Kidney epithelial cell (primary cell): ENCODE measurements at regions not wholly inside any gene's neighbourhood (a gene's known extent, or its start where the extent isn't known, plus 50 kb on each side); places are given as distances from the start of the nearest gene placed in this dataset.

Experiments
- DNase-seq: peaks from one replicate; pipeline ENCODE4 v3.0.0-alpha.2; 2010; ENCODE audit warnings: low read depth
- H3K27me3 ChIP-seq: 2 replicates; pipeline ENCODE4 v1.6.0; 2011; ENCODE audit warnings: low read length; ENCODE audit not compliant: control insufficient read depth, insufficient read depth
- H3K36me3 ChIP-seq: 2 replicates; pipeline ENCODE4 v1.5.1; 2011; ENCODE audit warnings: low read length; ENCODE audit not compliant: control insufficient read depth, insufficient read depth
- H3K4me3 ChIP-seq: 2 replicates; pipeline ENCODE4 v1.5.1; 2011; ENCODE audit warnings: low read depth, mild to moderate bottlenecking, control low read depth, low read length
- TF ChIP-seq, protein P1 (sequence below): IDR thresholded peaks from 2 replicates; pipeline ENCODE4 v1.5.1; 2011; ENCODE audit warnings: mild to moderate bottlenecking, moderate library complexity, low read length, control low read depth, inconsistent platforms; ENCODE audit not compliant: insufficient read depth, poor library complexity, severe bottlenecking

DNA sequence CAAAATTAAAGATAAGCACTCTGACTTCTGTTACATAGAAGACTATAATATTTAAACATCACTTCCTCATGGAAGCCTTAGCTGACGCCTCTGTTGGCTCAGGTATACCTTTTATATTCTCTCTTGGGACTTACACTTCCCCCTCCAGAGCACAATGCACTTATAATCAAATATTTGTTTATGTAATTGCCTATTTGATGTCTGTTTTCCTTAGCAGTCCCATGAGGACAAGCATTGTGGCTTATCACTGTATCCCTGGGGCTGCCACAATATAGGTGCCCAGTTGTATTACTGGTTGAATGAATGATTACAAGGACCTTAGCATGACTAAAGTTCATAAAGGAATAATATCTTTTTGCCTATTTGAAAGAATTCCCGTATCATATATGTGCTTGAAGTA lies 186.7 kb upstream of the VGLL2 start:
- Histone ChIP-seq H3K4me3 (no peak overlapping the region), H3K36me3 (no peaks in the 10 kb centered on the region), H3K27me3 (no peaks in the 10 kb centered on the region)
- no peak for DNase-seq
- TF ChIP-seq, protein P1, sequence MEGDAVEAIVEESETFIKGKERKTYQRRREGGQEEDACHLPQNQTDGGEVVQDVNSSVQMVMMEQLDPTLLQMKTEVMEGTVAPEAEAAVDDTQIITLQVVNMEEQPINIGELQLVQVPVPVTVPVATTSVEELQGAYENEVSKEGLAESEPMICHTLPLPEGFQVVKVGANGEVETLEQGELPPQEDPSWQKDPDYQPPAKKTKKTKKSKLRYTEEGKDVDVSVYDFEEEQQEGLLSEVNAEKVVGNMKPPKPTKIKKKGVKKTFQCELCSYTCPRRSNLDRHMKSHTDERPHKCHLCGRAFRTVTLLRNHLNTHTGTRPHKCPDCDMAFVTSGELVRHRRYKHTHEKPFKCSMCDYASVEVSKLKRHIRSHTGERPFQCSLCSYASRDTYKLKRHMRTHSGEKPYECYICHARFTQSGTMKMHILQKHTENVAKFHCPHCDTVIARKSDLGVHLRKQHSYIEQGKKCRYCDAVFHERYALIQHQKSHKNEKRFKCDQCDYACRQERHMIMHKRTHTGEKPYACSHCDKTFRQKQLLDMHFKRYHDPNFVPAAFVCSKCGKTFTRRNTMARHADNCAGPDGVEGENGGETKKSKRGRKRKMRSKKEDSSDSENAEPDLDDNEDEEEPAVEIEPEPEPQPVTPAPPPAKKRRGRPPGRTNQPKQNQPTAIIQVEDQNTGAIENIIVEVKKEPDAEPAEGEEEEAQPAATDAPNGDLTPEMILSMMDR = no peak

DNA sequence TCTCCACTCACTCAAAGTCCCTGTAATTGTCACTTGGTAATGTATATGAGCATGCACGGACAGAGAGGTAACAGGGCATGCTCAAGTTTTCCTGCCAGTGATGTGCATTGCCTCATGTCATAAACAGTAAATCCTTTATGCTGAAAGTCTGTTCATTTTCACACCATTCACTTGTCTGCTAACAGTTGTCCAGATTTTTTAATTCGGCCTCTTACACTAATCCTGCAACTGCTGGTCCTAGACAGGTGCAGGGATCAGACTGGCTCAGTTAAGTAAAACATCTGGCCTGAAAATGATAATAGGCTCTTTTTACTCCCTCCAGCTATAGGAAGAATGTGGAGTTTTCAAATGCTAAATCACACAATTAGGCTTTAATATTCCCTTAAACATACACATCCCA lies 185.4 kb upstream of the VGLL2 start:
- H3K36me3 ChIP-seq = no peaks in the 10 kb centered on the region
- H3K27me3 ChIP-seq = no peaks in the 10 kb centered on the region
- DNase-seq = no peak
- TF ChIP-seq, protein P1 = no peak
- H3K4me3 ChIP-seq = no peak overlapping the region

DNA sequence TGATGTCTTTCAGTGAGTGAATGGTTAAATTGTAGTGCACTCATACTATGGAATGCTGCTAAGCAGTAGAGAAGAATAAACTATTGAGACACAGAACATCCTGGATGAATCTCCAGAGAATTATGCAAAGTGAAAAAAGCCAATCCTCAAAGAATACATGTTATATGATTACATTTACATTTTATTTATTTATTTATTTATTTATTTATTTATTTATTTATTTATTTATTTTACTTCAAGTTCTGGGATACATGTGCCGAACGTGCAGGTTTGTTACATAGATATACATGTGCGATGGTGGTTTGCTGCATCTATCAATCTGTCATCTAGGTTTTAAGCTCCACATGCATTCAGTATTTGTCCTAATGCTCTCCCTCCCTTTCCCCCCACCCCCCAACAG lies 175.8 kb upstream of the VGLL2 start:
- TF ChIP-seq, protein P1 = no peak
- no peak overlapping the region for H3K4me3 ChIP-seq

DNA sequence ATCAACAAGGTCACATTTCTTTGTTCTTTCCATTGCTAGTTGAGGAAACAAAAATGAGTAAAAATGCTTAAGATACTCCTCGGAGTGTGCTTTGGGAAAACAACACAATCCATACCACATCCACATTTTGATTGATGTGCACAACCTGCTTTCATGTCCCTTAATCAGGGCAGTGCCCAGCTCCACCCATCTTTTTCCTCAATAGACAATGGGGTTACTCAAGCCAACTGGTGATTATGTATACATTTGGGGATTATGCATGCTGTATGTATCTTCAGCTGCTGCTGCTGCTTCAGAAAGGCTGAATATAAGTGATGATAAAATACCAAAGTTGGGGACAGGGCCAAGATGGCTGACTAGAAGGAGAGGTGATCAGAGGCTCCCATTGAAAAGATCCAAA lies 155.2 kb upstream of the VGLL2 start:
- DNase-seq = no peak

More for the DNA sequence above, 175.8 kb upstream of the VGLL2 start:
- Histone ChIP-seq H3K27me3 (no peaks in the 10 kb centered on the region), H3K36me3 (no peaks in the 10 kb centered on the region)
- DNase-seq = no peak

DNA sequence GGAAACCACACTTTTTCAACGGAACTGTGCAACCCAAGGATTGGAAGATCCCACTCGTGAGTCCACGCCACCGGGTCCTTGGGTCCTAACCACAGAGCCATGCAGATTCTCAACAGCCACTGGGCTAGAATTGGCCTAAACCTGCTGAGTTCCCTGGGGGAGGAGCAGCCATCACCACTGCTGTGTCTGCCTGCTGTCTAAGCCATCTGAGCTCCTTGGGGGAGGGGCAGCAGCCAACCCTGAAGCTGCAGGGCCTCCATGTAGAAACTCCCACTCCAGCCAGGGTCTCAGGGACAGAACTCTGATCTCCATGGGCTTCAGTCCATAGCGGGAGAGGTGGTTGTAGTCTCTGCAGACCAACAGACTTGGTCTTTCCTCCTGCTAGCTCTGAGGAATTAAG lies 154.6 kb upstream of the VGLL2 start:
- Histone ChIP-seq H3K4me3 (no peak overlapping the region), H3K36me3 (no peaks in the 10 kb centered on the region), H3K27me3 (no peaks in the 10 kb centered on the region)
- TF ChIP-seq, protein P1 = no peak
- DNase-seq = no peak

More for the DNA sequence above, 155.2 kb upstream of the VGLL2 start:
- no peaks in the 10 kb centered on the region for H3K36me3 ChIP-seq
- no peak overlapping the region for H3K4me3 ChIP-seq
- TF ChIP-seq, protein P1 = no peak
- H3K27me3 ChIP-seq = no peaks in the 10 kb centered on the region

DNA sequence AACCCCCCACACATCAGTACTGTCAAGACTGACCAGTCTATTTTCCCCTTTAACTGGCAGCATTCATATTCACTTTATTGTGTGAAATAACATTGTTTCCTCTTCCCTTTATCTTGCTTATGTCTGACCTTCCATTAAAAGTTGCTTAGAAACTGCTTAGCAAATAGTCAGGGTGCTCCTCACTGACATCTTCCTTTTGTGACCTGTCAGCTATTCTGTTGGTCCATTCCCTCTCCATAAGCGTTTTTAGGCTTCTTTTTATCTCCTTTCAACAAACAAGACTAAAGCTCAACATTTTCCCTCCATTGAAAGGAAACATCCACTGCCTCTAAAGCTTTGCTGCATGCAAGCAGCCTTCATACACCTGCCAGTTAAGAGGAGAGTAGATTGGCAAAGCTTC lies 147.7 kb upstream of the VGLL2 start:
- TF ChIP-seq, protein P1 = no peak

More for the DNA sequence above, 147.7 kb upstream of the VGLL2 start:
- H3K36me3 ChIP-seq = no peaks in the 10 kb centered on the region
- no peak for DNase-seq
- H3K4me3 ChIP-seq = no peak overlapping the region
- no peaks in the 10 kb centered on the region for H3K27me3 ChIP-seq
